ENCODE measurements at regions not wholly inside any gene's neighbourhood (a gene's known extent, or its start where the extent isn't known, plus 50 kb on each side); places are given as distances from the start of the nearest gene placed in this dataset.
A peak's percentile ranks its signal among the peaks of the same experiment; 100 is the strongest.

DNA sequence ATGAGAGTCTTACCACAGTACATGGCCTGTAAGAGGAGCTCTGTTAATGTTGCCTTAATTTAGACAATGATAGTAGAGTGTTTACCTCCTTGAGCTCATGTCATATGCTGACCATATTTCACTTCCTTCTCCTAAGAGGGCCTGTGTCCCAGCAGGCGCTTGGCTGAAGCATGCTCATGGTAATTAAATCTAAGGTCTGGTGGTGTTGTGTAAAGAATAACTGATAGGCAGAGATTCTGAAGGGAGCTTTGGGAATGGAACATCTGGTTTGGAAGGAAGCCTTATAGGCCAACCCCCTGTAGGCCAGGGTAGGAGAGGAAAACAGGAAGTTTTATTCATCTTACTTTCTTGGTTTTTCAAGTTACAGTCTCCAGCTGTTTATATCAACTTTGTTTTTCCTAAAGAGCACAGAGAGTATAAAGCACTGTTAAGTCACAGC, 300.2 kb downstream of the USP46 start:
- no peak overlapping the region for H3K4me3 ChIP-seq
- H3K27me3 ChIP-seq = no peaks in the 10 kb centered on the region
- no peaks in the 10 kb centered on the region for H3K9me3 ChIP-seq
- TF ChIP-seq, protein P1, sequence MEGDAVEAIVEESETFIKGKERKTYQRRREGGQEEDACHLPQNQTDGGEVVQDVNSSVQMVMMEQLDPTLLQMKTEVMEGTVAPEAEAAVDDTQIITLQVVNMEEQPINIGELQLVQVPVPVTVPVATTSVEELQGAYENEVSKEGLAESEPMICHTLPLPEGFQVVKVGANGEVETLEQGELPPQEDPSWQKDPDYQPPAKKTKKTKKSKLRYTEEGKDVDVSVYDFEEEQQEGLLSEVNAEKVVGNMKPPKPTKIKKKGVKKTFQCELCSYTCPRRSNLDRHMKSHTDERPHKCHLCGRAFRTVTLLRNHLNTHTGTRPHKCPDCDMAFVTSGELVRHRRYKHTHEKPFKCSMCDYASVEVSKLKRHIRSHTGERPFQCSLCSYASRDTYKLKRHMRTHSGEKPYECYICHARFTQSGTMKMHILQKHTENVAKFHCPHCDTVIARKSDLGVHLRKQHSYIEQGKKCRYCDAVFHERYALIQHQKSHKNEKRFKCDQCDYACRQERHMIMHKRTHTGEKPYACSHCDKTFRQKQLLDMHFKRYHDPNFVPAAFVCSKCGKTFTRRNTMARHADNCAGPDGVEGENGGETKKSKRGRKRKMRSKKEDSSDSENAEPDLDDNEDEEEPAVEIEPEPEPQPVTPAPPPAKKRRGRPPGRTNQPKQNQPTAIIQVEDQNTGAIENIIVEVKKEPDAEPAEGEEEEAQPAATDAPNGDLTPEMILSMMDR (IDR thresholded peaks at IDR 0.05) = no peak
- peak overlapping the region in 1 of 10 donors; percentile 61 for H3K27ac ChIP-seq
- intact Hi-C loops (cut with DNase I) = loop anchor here in 3 of 10 donors (10.0 kb wide), 2 partner anchors 54 to 114 kb away; no protein-coding TSS in a partner anchor
- H3K36me3 ChIP-seq = no peaks in the 10 kb centered on the region
- peaks cover 0 to 6% (median 0%) of the 10 kb centered on the region in 9 donors for H3K4me1 ChIP-seq
- peak; percentile 62 to 88 (median 82) for ATAC-seq
- WGBS, 2 donors = 59 to 62% methylated on average over 1 of the region's 1 CpG
- DNase-seq = peak in 1 of 2 donors; percentile 23

DNA sequence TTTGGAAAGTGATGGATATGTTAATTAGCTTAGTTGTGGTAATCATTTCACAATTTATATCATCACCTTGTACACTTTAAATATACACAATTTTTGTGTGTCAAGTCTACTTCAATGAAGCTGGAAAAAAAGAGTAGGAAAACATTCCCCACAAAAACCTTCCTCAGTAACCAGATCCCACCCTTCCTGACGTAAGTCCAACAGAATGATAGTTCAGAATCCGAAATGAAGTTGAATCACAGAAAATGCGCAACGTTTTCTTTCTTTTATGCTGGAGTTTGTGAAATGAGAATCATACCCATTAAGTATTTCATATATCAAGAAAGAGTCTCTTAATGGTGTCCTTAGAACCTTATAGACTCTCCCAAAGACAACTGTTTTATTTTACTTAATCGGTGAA, 292.9 kb downstream of the USP46 start:
- no peak overlapping the region for H3K4me3 ChIP-seq
- no peaks in the 10 kb centered on the region for H3K4me1 ChIP-seq

DNA sequence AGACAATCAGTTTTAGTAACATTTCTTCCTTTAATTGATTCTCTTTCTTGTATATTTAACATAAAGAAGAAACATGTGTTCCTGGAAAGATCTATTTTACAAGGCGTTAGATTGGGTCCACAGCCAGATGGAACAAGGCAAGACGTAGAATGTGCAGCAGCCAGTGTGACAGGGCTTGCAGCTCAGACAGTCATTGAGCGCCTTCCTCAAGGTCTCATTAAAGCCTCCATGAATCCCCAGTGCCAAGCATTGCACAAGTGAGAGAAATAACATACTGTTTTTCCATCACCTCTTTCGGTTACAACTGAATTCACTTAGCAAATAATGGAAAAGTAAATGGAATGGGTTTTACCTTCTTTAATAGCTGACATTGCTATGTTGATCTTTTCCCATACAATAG, 292.5 kb downstream of the USP46 start:
- TF ChIP-seq, protein P1 (IDR thresholded peaks at IDR 0.05) = no peak
- Histone ChIP-seq H3K4me1 (no peaks in the 10 kb centered on the region), H3K9me3 (no peaks in the 10 kb centered on the region), H3K4me3 (no peak overlapping the region), H3K27ac (no peak overlapping the region), H3K36me3 (no peaks in the 10 kb centered on the region), H3K27me3 (no peaks in the 10 kb centered on the region)
- no peak for DNase-seq
- ATAC-seq = no peak
- intact Hi-C loops (cut with DNase I) = loop anchor here in 1 of 10 donors (10.0 kb wide), 1 partner anchor 122 kb away; no protein-coding TSS in a partner anchor
- WGBS, 2 donors = 56 to 72% methylated on average over 4 of the region's 4 CpGs

More for the DNA sequence above, 292.9 kb downstream of the USP46 start:
- Histone ChIP-seq H3K9me3 (no peaks in the 10 kb centered on the region), H3K36me3 (no peaks in the 10 kb centered on the region), H3K27ac (no peak overlapping the region), H3K27me3 (no peaks in the 10 kb centered on the region)
- ATAC-seq (no peak), DNase-seq (no peak)
- intact Hi-C loops (cut with DNase I) = loop anchor here in 1 of 10 donors (10.0 kb wide), 1 partner anchor 121 kb away; no protein-coding TSS in a partner anchor
- 85% methylated on average over 5 of the region's 5 CpGs for WGBS, 2 donors
- TF ChIP-seq, protein P1 (IDR thresholded peaks at IDR 0.05) = no peak

DNA sequence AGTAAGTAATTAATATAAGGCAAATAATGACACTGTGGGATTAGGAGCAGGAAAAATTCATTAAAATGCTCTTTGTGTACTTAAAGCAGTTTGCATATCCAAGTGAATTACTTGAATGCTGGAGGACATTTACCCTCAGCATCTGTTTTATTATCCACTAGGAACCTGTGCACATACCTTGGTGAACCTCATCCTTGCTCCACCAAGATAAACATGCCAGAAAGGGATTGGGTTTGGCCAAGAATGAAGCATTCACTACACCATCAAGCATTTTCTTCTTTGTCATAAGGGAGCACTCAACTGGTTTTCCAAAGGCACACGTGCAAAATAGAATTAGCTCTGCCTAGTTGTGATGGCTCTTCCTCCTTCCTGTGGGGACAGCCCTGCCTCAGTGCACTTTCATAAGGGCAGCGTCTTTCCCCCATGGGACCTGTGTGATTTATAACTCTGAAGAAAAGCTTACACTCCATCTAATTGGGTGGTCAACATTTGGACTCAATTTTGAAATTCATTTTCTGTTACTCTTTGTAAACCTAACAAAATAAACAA, 291.7 kb downstream of the USP46 start:
- ATAC-seq (no peak), DNase-seq (no peak)
- no peak overlapping the region for H3K27ac ChIP-seq
- 53 to 65% methylated on average over 2 of the region's 2 CpGs for WGBS, 2 donors
- H3K4me1 ChIP-seq = no peaks in the 10 kb centered on the region
- no peak overlapping the region for H3K4me3 ChIP-seq
- intact Hi-C loops (cut with DNase I) = loop anchor here in 1 of 10 donors (10.0 kb wide), 1 partner anchor 123 kb away; no protein-coding TSS in a partner anchor
- H3K27me3 ChIP-seq = no peaks in the 10 kb centered on the region
- TF ChIP-seq, protein P1 (IDR thresholded peaks at IDR 0.05) = no peak
- no peaks in the 10 kb centered on the region for H3K9me3 ChIP-seq
- no peaks in the 10 kb centered on the region for H3K36me3 ChIP-seq

Data from heart right ventricle (tissue), 16 donors.